AG09309 (cell line): ENCODE measurements at regions not wholly inside any gene's neighbourhood (a gene's known extent, or its start where the extent isn't known, plus 50 kb on each side); places are given as distances from the start of the nearest gene placed in this dataset.

Source experiments
- DNase-seq: peaks from one replicate; pipeline ENCODE4 v3.0.0-alpha.2; 2010; ENCODE audit warnings: low read depth
- H3K4me3 ChIP-seq: 2 replicates; pipeline ENCODE4 v1.5.1; 2011; ENCODE audit warnings: mild to moderate bottlenecking, low read depth, low read length, moderate library complexity; ENCODE audit not compliant: control insufficient read depth
- CTCF ChIP-seq: IDR thresholded peaks from 2 replicates; pipeline ENCODE4 v1.5.1; 2011; ENCODE audit warnings: mild to moderate bottlenecking, low read depth, low read length, inconsistent platforms; ENCODE audit not compliant: insufficient read depth, control insufficient read depth; ENCODE audit errors: missing control alignments

- no peak for DNase-seq
- TF ChIP-seq CTCF, result no peak
- no peak overlapping the region for H3K4me3 ChIP-seq
Observed at GRCh38 chr21:38938343-38938742, 132.6 kb downstream of the ETS2 start.

- no peak for DNase-seq
- no peak for TF ChIP-seq CTCF
- H3K4me3 ChIP-seq, result no peak overlapping the region
Observed at GRCh38 chr21:38937844-38938243, 132.1 kb downstream of the ETS2 start.

DNA sequence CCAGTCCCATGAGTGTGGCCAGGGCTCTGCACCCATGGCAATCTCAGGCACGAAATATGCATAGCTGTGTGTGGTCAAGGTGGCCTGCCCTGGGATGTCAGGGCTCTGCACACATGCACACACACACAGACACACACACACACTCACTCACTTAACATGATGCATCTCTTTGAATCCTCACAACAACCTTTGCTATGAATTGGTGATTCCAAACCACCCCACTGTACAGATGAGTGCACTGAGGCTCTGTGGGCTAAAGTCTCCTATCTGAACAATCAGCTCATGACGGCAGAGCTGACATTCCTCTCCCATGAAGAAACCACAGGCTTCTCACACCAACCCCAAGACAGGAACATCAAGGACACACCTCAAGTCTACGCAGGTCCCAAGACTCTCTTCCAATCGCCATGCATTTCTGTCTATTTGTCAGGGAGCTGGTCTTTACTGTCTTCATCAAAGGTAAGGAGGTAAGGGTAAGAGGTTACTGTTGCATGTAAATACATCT is 131.6 kb downstream of the ETS2 start:
- H3K4me3 ChIP-seq, result no peak overlapping the region
- no peak for TF ChIP-seq CTCF
- DNase-seq, result no peak

DNA sequence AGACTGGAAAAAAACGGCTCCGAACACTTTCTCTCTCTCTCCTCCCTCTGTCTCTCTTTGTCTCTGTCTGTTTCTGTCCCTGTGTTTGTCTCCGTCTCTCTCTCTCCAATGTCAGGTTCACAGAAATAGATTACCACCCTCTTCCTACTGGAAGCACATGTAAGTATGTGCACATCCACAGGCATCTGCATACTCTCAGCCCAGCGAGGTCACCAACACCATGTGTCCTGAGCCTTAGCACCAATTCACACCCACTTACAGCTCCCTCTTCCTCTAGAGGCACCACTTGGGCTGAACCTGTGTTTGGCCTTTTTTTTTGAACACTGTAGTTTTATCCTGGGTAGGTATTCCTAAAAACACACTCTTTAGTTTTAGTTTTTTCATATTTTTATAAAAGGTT is 130.5 kb downstream of the ETS2 start:
- TF ChIP-seq CTCF, result no peak
- no peak for DNase-seq
- H3K4me3 ChIP-seq, result no peak overlapping the region

GRCh38 chr21:38933731-38934130 is 128.0 kb downstream of the ETS2 start:
- no peak for TF ChIP-seq CTCF
- DNase-seq, result no peak
- no peak overlapping the region for H3K4me3 ChIP-seq

- no peak for DNase-seq
- no peak for TF ChIP-seq CTCF
- H3K4me3 ChIP-seq, result no peak overlapping the region
Observed at GRCh38 chr21:38931291-38931690, 125.6 kb downstream of the ETS2 start.

- H3K4me3 ChIP-seq, result no peak overlapping the region
- no peak for TF ChIP-seq CTCF
- DNase-seq, result peak; percentile 42
Observed at GRCh38 chr21:38930853-38931252, 125.1 kb downstream of the ETS2 start.
